ENCODE measurements at regions not wholly inside any gene's neighbourhood (a gene's known extent, or its start where the extent isn't known, plus 50 kb on each side); places are given as distances from the start of the nearest gene placed in this dataset.
"Not testable (repeated sequence)": the region's sequence is repeated elsewhere in the genome, so short reads cannot be mapped to it uniquely, and the experiment has no call there.

DNA sequence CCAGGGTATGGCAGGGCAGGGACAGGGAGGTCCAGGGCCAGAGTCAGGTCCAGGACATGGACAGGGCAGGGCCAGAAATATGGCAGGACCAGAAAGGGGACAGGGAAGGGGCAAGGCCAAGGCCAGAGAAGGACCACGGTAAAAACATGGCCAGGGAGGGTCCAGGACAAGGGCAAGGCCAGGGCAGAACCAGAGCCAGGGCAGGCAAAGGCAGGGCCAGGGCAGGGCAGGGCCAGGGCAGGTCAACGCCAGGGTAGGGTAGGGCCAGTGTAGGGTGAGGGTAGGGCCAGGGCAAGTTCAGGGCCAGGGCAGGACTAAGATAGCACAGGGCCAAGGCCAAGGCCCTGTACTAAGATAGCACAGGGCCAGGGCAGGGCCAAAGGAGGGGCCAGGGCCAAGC is 408.3 kb downstream of the ZNF33B start:
- TF ChIP-seq EZH2 (IDR thresholded peaks at IDR 0.05; ENCODE audit: borderline replicate concordance, low read depth, low read length, severe bottlenecking), result not testable (repeated sequence)
- TF ChIP-seq, protein P1, sequence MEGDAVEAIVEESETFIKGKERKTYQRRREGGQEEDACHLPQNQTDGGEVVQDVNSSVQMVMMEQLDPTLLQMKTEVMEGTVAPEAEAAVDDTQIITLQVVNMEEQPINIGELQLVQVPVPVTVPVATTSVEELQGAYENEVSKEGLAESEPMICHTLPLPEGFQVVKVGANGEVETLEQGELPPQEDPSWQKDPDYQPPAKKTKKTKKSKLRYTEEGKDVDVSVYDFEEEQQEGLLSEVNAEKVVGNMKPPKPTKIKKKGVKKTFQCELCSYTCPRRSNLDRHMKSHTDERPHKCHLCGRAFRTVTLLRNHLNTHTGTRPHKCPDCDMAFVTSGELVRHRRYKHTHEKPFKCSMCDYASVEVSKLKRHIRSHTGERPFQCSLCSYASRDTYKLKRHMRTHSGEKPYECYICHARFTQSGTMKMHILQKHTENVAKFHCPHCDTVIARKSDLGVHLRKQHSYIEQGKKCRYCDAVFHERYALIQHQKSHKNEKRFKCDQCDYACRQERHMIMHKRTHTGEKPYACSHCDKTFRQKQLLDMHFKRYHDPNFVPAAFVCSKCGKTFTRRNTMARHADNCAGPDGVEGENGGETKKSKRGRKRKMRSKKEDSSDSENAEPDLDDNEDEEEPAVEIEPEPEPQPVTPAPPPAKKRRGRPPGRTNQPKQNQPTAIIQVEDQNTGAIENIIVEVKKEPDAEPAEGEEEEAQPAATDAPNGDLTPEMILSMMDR (IDR thresholded peaks at IDR 0.05; ENCODE audit: borderline replicate concordance, extremely low read depth, low read length, poor library complexity, severe bottlenecking), result not testable (repeated sequence)

All from DND-41 (cell line).